ENCODE measurements at regions not wholly inside any gene's neighbourhood (a gene's known extent, or its start where the extent isn't known, plus 50 kb on each side); places are given as distances from the start of the nearest gene placed in this dataset.
A peak's percentile ranks its signal among the peaks of the same experiment; 100 is the strongest.

DNA sequence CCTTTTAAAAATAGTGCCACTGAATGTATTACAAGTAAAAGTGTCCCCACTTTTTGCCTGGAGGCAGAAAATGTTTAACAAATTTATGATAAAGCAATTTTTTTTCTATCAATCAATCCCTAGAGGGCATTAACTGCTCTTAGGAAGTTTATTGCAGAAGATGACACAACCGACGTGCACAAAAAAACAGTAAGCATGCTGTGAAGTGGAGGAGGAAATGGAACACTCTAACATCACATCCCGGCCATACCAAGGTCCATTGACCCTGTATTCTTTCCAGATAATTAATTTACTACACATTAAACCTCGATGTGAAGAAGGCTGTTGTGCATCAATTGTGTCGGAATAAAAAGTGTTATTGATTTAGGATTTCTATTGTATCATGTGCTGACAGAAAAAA, 264.9 kb upstream of the NR5A2 start (continued):
- TF ChIP-seq, protein P1, sequence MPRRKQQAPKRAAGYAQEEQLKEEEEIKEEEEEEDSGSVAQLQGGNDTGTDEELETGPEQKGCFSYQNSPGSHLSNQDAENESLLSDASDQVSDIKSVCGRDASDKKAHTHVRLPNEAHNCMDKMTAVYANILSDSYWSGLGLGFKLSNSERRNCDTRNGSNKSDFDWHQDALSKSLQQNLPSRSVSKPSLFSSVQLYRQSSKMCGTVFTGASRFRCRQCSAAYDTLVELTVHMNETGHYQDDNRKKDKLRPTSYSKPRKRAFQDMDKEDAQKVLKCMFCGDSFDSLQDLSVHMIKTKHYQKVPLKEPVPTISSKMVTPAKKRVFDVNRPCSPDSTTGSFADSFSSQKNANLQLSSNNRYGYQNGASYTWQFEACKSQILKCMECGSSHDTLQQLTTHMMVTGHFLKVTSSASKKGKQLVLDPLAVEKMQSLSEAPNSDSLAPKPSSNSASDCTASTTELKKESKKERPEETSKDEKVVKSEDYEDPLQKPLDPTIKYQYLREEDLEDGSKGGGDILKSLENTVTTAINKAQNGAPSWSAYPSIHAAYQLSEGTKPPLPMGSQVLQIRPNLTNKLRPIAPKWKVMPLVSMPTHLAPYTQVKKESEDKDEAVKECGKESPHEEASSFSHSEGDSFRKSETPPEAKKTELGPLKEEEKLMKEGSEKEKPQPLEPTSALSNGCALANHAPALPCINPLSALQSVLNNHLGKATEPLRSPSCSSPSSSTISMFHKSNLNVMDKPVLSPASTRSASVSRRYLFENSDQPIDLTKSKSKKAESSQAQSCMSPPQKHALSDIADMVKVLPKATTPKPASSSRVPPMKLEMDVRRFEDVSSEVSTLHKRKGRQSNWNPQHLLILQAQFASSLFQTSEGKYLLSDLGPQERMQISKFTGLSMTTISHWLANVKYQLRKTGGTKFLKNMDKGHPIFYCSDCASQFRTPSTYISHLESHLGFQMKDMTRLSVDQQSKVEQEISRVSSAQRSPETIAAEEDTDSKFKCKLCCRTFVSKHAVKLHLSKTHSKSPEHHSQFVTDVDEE (CRISPR knock-in tag; IDR thresholded peaks at IDR 0.05), result no peak
- TF ChIP-seq, protein P2, sequence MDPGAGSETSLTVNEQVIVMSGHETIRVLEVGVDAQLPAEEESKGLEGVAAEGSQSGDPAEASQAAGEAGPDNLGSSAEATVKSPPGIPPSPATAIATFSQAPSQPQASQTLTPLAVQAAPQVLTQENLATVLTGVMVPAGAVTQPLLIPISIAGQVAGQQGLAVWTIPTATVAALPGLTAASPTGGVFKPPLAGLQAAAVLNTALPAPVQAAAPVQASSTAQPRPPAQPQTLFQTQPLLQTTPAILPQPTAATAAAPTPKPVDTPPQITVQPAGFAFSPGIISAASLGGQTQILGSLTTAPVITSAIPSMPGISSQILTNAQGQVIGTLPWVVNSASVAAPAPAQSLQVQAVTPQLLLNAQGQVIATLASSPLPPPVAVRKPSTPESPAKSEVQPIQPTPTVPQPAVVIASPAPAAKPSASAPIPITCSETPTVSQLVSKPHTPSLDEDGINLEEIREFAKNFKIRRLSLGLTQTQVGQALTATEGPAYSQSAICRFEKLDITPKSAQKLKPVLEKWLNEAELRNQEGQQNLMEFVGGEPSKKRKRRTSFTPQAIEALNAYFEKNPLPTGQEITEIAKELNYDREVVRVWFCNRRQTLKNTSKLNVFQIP (CRISPR knock-in tag; IDR thresholded peaks at IDR 0.05; ENCODE audit: borderline replicate concordance, low read depth), result no peak
- TF ChIP-seq CSDC2 (CRISPR knock-in tag; IDR thresholded peaks at IDR 0.05), result no peak

DNA sequence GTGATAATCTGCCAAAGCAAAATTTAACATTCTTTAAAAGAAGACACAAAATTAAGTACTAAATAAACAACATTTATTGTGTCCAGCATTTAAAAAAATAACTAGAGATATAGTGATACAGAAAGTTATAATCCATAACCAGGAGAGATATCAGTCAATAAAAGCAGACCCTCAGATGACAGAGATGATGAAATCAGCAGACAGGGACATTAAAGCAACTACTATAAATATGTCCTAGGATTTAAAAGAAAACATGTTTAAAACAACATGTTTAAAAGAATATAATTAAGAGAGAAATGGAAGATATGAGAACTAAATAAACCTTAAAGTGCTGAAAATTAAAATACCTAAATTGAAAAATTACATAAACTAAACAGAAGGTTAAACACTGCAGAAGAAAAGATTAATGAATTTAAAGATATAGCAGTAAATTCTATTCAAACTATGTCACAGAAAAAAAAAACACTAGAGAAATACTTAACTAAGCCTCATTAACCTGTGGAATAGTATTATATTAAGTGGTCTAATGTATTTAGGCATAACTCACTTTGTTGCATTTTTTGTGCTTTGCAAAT, 261.2 kb upstream of the NR5A2 start:
- ATAC-seq, result no peak
- TF ChIP-seq PPARA (CRISPR knock-in tag; IDR thresholded peaks at IDR 0.05; ENCODE audit: borderline replicate concordance) (no peak), ZFP30 (CRISPR knock-in tag; IDR thresholded peaks at IDR 0.05) (peak; percentile 64), RARB (CRISPR knock-in tag; IDR thresholded peaks at IDR 0.05) (no peak), SNAI2 (CRISPR knock-in tag; IDR thresholded peaks at IDR 0.05) (no peak), ZNF70 (CRISPR knock-in tag; IDR thresholded peaks at IDR 0.05) (no peak), ESRRG (CRISPR knock-in tag; IDR thresholded peaks at IDR 0.05) (no peak)
- TF ChIP-seq, protein P2 (CRISPR knock-in tag; IDR thresholded peaks at IDR 0.05; ENCODE audit: borderline replicate concordance, low read depth), result no peak

DNA sequence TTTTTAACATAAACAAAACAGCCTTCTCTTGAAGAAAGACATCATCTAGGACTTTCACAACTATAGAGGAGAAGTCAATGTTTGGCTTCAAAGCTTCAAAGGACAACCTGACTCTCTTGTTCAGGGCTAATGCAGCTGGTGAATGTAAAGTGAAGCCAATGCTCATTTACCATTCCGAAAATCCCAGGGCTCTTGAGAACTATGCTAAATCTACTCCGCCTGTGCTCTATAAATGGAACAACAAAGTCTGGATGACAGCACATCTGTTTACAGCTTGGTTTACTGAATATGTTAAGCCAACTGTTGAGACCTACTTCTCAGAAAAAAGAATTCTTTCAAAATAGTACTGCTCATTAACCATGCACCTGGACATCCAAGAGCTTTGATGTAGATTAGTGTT, 259.8 kb upstream of the NR5A2 start:
- ATAC-seq, result no peak
- TF ChIP-seq, protein P3, sequence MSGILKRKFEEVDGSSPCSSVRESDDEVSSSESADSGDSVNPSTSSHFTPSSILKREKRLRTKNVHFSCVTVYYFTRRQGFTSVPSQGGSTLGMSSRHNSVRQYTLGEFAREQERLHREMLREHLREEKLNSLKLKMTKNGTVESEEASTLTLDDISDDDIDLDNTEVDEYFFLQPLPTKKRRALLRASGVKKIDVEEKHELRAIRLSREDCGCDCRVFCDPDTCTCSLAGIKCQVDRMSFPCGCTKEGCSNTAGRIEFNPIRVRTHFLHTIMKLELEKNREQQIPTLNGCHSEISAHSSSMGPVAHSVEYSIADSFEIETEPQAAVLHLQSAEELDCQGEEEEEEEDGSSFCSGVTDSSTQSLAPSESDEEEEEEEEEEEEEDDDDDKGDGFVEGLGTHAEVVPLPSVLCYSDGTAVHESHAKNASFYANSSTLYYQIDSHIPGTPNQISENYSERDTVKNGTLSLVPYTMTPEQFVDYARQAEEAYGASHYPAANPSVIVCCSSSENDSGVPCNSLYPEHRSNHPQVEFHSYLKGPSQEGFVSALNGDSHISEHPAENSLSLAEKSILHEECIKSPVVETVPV (CRISPR knock-in tag; IDR thresholded peaks at IDR 0.05), result no peak
- TF ChIP-seq, protein P4, sequence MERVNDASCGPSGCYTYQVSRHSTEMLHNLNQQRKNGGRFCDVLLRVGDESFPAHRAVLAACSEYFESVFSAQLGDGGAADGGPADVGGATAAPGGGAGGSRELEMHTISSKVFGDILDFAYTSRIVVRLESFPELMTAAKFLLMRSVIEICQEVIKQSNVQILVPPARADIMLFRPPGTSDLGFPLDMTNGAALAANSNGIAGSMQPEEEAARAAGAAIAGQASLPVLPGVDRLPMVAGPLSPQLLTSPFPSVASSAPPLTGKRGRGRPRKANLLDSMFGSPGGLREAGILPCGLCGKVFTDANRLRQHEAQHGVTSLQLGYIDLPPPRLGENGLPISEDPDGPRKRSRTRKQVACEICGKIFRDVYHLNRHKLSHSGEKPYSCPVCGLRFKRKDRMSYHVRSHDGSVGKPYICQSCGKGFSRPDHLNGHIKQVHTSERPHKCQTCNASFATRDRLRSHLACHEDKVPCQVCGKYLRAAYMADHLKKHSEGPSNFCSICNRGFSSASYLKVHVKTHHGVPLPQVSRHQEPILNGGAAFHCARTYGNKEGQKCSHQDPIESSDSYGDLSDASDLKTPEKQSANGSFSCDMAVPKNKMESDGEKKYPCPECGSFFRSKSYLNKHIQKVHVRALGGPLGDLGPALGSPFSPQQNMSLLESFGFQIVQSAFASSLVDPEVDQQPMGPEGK (CRISPR knock-in tag; IDR thresholded peaks at IDR 0.05; ENCODE audit: borderline replicate concordance), result no peak
- TF ChIP-seq ZC3H10 (CRISPR knock-in tag; IDR thresholded peaks at IDR 0.05), result no peak
- no peak for TF ChIP-seq ZNF70 (CRISPR knock-in tag; IDR thresholded peaks at IDR 0.05)
- TF ChIP-seq SNAI2 (CRISPR knock-in tag; IDR thresholded peaks at IDR 0.05), result no peak
- no peak for TF ChIP-seq OSR1 (CRISPR knock-in tag; IDR thresholded peaks at IDR 0.05)

DNA sequence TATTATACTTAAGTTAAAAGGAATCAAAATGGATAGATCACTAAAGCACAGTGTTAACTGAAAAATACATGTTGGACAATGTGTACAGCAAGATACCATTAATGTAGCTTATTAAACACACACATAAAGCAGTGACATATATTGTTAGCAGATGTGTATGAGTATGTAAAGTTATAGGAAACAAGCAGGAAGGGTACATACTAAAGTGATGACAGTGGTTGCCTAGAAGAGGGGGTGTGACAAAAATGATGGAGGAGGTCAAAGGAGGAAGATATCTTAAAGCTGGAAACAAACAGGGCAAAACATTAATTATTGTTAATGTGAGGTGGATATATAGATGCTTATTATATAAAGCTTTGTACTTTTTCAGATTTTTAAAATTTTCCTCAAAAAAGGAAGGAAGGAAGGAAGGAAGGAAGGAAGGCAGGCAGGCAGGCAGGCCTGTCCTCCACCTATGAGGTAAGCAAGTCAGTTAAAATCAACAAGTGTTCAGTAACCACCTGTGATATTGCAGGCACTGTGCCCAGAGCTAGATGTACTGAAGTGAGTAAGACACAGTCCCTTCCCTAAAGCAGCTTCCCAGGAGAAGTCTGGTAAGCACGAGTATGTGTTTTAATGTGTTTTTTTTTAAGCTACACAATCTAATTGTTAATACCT, 252.9 kb upstream of the NR5A2 start:
- ATAC-seq, result no peak
- no peak for TF ChIP-seq RARB (CRISPR knock-in tag; IDR thresholded peaks at IDR 0.05)
- no peak for TF ChIP-seq BACH2 (CRISPR knock-in tag; IDR thresholded peaks at IDR 0.05; ENCODE audit: borderline replicate concordance)
- TF ChIP-seq GLIS3 (CRISPR knock-in tag; IDR thresholded peaks at IDR 0.05), result no peak
- TF ChIP-seq ESRRG (CRISPR knock-in tag; IDR thresholded peaks at IDR 0.05), result no peak
- TF ChIP-seq ISL1 (CRISPR knock-in tag; IDR thresholded peaks at IDR 0.05), result no peak
- no peak for TF ChIP-seq ZNF70 (CRISPR knock-in tag; IDR thresholded peaks at IDR 0.05)
- TF ChIP-seq, protein P2 (CRISPR knock-in tag; IDR thresholded peaks at IDR 0.05; ENCODE audit: borderline replicate concordance, low read depth), result no peak
- no peak for TF ChIP-seq OSR1 (CRISPR knock-in tag; IDR thresholded peaks at IDR 0.05)
- no peak for TF ChIP-seq TCF4 (CRISPR knock-in tag; IDR thresholded peaks at IDR 0.05; ENCODE audit: borderline replicate concordance)
- TF ChIP-seq PPARA (CRISPR knock-in tag; IDR thresholded peaks at IDR 0.05; ENCODE audit: borderline replicate concordance), result no peak
- TF ChIP-seq, protein P5, sequence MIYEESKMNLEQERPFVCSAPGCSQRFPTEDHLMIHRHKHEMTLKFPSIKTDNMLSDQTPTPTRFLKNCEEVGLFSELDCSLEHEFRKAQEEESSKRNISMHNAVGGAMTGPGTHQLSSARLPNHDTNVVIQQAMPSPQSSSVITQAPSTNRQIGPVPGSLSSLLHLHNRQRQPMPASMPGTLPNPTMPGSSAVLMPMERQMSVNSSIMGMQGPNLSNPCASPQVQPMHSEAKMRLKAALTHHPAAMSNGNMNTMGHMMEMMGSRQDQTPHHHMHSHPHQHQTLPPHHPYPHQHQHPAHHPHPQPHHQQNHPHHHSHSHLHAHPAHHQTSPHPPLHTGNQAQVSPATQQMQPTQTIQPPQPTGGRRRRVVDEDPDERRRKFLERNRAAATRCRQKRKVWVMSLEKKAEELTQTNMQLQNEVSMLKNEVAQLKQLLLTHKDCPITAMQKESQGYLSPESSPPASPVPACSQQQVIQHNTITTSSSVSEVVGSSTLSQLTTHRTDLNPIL (CRISPR knock-in tag; IDR thresholded peaks at IDR 0.05; ENCODE audit: low read depth), result no peak
- no peak for TF ChIP-seq ZNF8 (CRISPR knock-in tag; IDR thresholded peaks at IDR 0.05)
- TF ChIP-seq, protein P3 (CRISPR knock-in tag; IDR thresholded peaks at IDR 0.05), result no peak
- no peak for TF ChIP-seq SNAI2 (CRISPR knock-in tag; IDR thresholded peaks at IDR 0.05)
